Endothelial cell of umbilical vein (primary cell): ENCODE measurements at regions not wholly inside any gene's neighbourhood (a gene's known extent, or its start where the extent isn't known, plus 50 kb on each side); places are given as distances from the start of the nearest gene placed in this dataset.

ENCODE experiments used
- BruUV-seq: library from RNA; stranded (reverse); fragments of 400-500 nt; replicated peaks from 2 replicates; lab custom pipeline; 2021; lab: Mats Ljungman, UMichigan
- CTCF ChIA-PET: fragments of 300-600, 350-600 bp; sonication (Branson Sonifier 250); formaldehyde crosslinking; loops from one replicate; lab custom pipeline; 2021; ENCODE audit warnings: antibody characterized with exemption, inconsistent platforms; lab: Charles Lee
- POLR2A ChIA-PET: fragments of 300-600, 350-600 bp; sonication (Branson Sonifier 250); formaldehyde crosslinking; loops from one replicate; lab custom pipeline; 2021; ENCODE audit warnings: antibody characterized with exemption, inconsistent platforms; lab: Charles Lee
- DNase-seq: peaks from one replicate; pipeline ENCODE4 v3.0.0-alpha.2; 2011; ENCODE audit warnings: low read depth, low spot score
- FAIRE-seq: peaks from 2 replicates; lab custom pipeline; 2011; peaks lifted over from hg19 to GRCh38; lab: Jason Lieb, UNC
- H2AFZ ChIP-seq: 2 replicates; pipeline ENCODE4 v1.6.0; 2012; ENCODE audit warnings: low read depth, low read length, control low read depth, inconsistent platforms
- H3K27ac ChIP-seq: 2 replicates; pipeline ENCODE4 v1.5.1; 2011; ENCODE audit warnings: low read depth, mild to moderate bottlenecking, control low read depth, low read length, moderate library complexity; ENCODE audit not compliant: insufficient read depth
- H3K27me3 ChIP-seq, 2 experiments: 2 replicates each; pipeline versions ENCODE4 v1.6.0 to v1.6.1; 2011; ENCODE audit warnings: low read length in 2 of 2, mixed read lengths in 1 of 2; ENCODE audit not compliant: control insufficient read depth in 2 of 2, insufficient read depth in 2 of 2
- H3K36me3 ChIP-seq, 2 experiments: 2 replicates in 1 of 2; 3 replicates in 1 of 2; pipeline ENCODE4 v1.5.1; 2011; ENCODE audit warnings: low read length in 2 of 2, mild to moderate bottlenecking in 1 of 2, moderate library complexity in 1 of 2; ENCODE audit not compliant: control insufficient read depth in 2 of 2, insufficient read depth in 2 of 2; ENCODE audit errors: extremely low read depth in 1 of 2
- H3K4me1 ChIP-seq: 3 replicates; pipeline ENCODE4 v1.5.1; 2011; ENCODE audit warnings: mild to moderate bottlenecking, low read length; ENCODE audit not compliant: control insufficient read depth, insufficient read depth; ENCODE audit errors: extremely low read depth
- H3K4me2 ChIP-seq: 2 replicates; pipeline ENCODE4 v1.6.1; 2011; ENCODE audit warnings: low read length, control low read depth, mixed read lengths; ENCODE audit not compliant: insufficient read depth
- H3K4me3 ChIP-seq, 3 experiments: fragments of 200-600 bp in 1 of 3; sonication (generic), shearing (Covaris generic) in 1 of 3; replicated peaks in 1 of 3; 2 replicates each; pipeline ENCODE4 v1.5.1; 2011 to 2016; ENCODE audit warnings: control low read depth in 3 of 3, low read length in 3 of 3, mild to moderate bottlenecking in 2 of 3, inconsistent platforms in 1 of 3, low read depth in 1 of 3, moderate library complexity in 1 of 3; ENCODE audit not compliant: insufficient read depth in 1 of 3
- H3K79me2 ChIP-seq: 2 replicates; pipeline ENCODE4 v1.6.0; 2012; ENCODE audit warnings: low read length, inconsistent platforms; ENCODE audit not compliant: control insufficient read depth, insufficient read depth
- H3K9ac ChIP-seq: replicated peaks from 2 replicates; pipeline ENCODE3; 2011; ENCODE audit warnings: low read length, control low read depth; ENCODE audit not compliant: insufficient read depth; ENCODE audit errors: extremely low read depth
- H3K9me1 ChIP-seq: replicated peaks from 3 replicates; pipeline ENCODE4 v1.6.0; 2011; ENCODE audit warnings: mild to moderate bottlenecking, low read length; ENCODE audit not compliant: control insufficient read depth, insufficient read depth; ENCODE audit errors: extremely low read depth
- H3K9me3 ChIP-seq: replicated peaks from 2 replicates; pipeline ENCODE4 v1.5.1; 2012; ENCODE audit warnings: low read length, inconsistent platforms; ENCODE audit not compliant: control insufficient read depth, insufficient read depth
- H4K20me1 ChIP-seq: replicated peaks from 2 replicates; pipeline ENCODE3; 2011; ENCODE audit warnings: mild to moderate bottlenecking, low read length; ENCODE audit not compliant: control insufficient read depth, insufficient read depth; ENCODE audit errors: extremely low read depth
- EZH2 ChIP-seq: IDR thresholded peaks from 2 replicates; pipeline ENCODE4 v1.6.1; 2012; ENCODE audit warnings: borderline replicate concordance, low read depth, mild to moderate bottlenecking, moderate library complexity, low read length, inconsistent platforms; ENCODE audit not compliant: severe bottlenecking
- FOS ChIP-seq: IDR thresholded peaks from 2 replicates; pipeline ENCODE4 v1.6.1; 2011; ENCODE audit warnings: mild to moderate bottlenecking, low read length, moderate library complexity, borderline replicate concordance; ENCODE audit not compliant: insufficient read depth
- GATA2 ChIP-seq: IDR thresholded peaks from 2 replicates; pipeline ENCODE4 v1.7.0; 2011; ENCODE audit warnings: low read depth, mild to moderate bottlenecking, moderate library complexity, mixed read lengths, low read length; ENCODE audit not compliant: insufficient read length, insufficient read depth
- JUN ChIP-seq: IDR thresholded peaks from 2 replicates; pipeline ENCODE4 v1.6.1; 2011; ENCODE audit warnings: borderline replicate concordance, low read depth; ENCODE audit not compliant: insufficient read length, insufficient read depth
- MAX ChIP-seq: IDR thresholded peaks from 2 replicates; pipeline ENCODE4 v1.6.1; 2011; ENCODE audit not compliant: insufficient read depth, insufficient read length
- MYC ChIP-seq: IDR thresholded peaks from one replicate; pipeline ENCODE4 v1.6.1; 2011; ENCODE audit warnings: mild to moderate bottlenecking, low read depth, low read length
- POLR2A ChIP-seq: IDR thresholded peaks from 2 replicates; pipeline ENCODE4 v1.6.1; 2012; ENCODE audit warnings: low read depth, mild to moderate bottlenecking, control low read depth, low read length
- POLR2AphosphoS5 ChIP-seq: IDR thresholded peaks from 2 replicates; pipeline ENCODE4 v1.6.1; 2012; ENCODE audit warnings: low read depth, mild to moderate bottlenecking, control low read depth, low read length, moderate library complexity; ENCODE audit not compliant: insufficient read depth
- dilution Hi-C: fragments of 300-500 bp; cut with MboI; formaldehyde crosslinking; loops from one replicate; pipeline ENCODE4 v1.15.0; 2019; ENCODE audit warnings: low sequenced_read_pairs; ENCODE audit not compliant: extremely low pct_ligation_motif_present
- intact Hi-C: fragments of 100-400 bp; cut with micrococcal nuclease; formaldehyde crosslinking; loops from one replicate; pipeline ENCODE4 v1.10.0; 2022
- TF ChIP-seq, protein P1 (sequence below), 2 donors: IDR thresholded peaks; 1 replicate in 1 of 2; 2 replicates in 1 of 2; pipeline ENCODE4 v1.5.1; 2011; ENCODE audit warnings: low read length in 2 of 2, mild to moderate bottlenecking in 2 of 2, moderate library complexity in 2 of 2, control low read depth in 1 of 2, inconsistent platforms in 1 of 2, low read depth in 1 of 2; ENCODE audit not compliant: insufficient read depth in 1 of 2; ENCODE audit errors: extremely low read depth in 1 of 2

- TF ChIP-seq MAX (no peak), EZH2 (no peak), POLR2AphosphoS5 (no peak)
- DNase-seq, result no peak
- ChIA-PET POLR2A (no interaction called here), CTCF (no interaction called here)
- no peaks in the 10 kb centered on the region for H3K9me1 ChIP-seq
- no peak overlapping the region for H2AFZ ChIP-seq
- no TSS peak for BruUV-seq
- no peak overlapping the region for H3K9ac ChIP-seq
- FAIRE-seq, result no peak
- dilution Hi-C loops (no loop called here), intact Hi-C loops (no loop called here)
- no peaks in the 10 kb centered on the region for H3K9me3 ChIP-seq
- no peak overlapping the region for H3K4me2 ChIP-seq
- no peaks in the 10 kb centered on the region for H3K27me3 ChIP-seq
- H3K36me3 ChIP-seq, result no peaks in the 10 kb centered on the region
- H4K20me1 ChIP-seq, result no peaks in the 10 kb centered on the region
- H3K4me1 ChIP-seq, result no peaks in the 10 kb centered on the region
- H3K27ac ChIP-seq, result no peak overlapping the region
- H3K79me2 ChIP-seq, result no peaks in the 10 kb centered on the region
- no peak overlapping the region for H3K4me3 ChIP-seq
Measured at GRCh38 chrX:9090766-9091165, 56.8 kb upstream of the FAM9B start.

DNA sequence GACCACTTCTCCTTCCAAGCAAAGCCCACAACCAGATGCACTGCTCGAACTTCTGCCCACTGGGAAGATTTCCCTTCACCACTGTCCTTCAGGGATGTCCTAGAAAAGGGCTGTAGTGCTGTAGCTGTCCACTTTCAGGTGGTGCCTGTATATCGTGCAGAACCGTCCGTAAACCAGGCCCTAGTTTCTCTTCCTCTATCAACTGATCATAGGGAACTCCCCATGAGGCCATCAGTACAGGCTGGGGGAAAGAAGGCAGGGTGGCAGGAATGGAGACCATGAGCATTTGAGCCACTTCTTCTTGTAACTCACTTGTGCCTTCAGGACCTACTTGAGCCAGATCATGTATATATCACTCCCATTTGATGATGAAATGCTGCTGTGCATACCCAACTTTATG, 57.3 kb upstream of the FAM9B start:
- FAIRE-seq, result no peak
- no peaks in the 10 kb centered on the region for H3K4me1 ChIP-seq
- no peak overlapping the region for H3K27ac ChIP-seq
- no peaks in the 10 kb centered on the region for H3K9me3 ChIP-seq
- no peak overlapping the region for H3K4me3 ChIP-seq
- no TSS peak for BruUV-seq
- H3K79me2 ChIP-seq, result no peaks in the 10 kb centered on the region
- H3K9ac ChIP-seq, result no peak overlapping the region
- no peaks in the 10 kb centered on the region for H3K9me1 ChIP-seq
- no peak for DNase-seq
- no peaks in the 10 kb centered on the region for H3K36me3 ChIP-seq
- ChIA-PET CTCF (no interaction called here), POLR2A (no interaction called here)
- no peak overlapping the region for H3K4me2 ChIP-seq
- dilution Hi-C loops, result no loop called here
- TF ChIP-seq MAX, result no peak
- no peak for TF ChIP-seq JUN
- no peak for TF ChIP-seq FOS
- no peak for TF ChIP-seq MYC
- TF ChIP-seq POLR2AphosphoS5, result no peak
- TF ChIP-seq, protein P1, sequence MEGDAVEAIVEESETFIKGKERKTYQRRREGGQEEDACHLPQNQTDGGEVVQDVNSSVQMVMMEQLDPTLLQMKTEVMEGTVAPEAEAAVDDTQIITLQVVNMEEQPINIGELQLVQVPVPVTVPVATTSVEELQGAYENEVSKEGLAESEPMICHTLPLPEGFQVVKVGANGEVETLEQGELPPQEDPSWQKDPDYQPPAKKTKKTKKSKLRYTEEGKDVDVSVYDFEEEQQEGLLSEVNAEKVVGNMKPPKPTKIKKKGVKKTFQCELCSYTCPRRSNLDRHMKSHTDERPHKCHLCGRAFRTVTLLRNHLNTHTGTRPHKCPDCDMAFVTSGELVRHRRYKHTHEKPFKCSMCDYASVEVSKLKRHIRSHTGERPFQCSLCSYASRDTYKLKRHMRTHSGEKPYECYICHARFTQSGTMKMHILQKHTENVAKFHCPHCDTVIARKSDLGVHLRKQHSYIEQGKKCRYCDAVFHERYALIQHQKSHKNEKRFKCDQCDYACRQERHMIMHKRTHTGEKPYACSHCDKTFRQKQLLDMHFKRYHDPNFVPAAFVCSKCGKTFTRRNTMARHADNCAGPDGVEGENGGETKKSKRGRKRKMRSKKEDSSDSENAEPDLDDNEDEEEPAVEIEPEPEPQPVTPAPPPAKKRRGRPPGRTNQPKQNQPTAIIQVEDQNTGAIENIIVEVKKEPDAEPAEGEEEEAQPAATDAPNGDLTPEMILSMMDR (IDR thresholded peaks at IDR 0.05; ENCODE audit: extremely low read depth in 1 of 2, insufficient read depth in 1 of 2, low read depth in 1 of 2, low read length in 2 of 2), result no peak
- TF ChIP-seq EZH2, result no peak
- no peak for TF ChIP-seq GATA2
- TF ChIP-seq POLR2A, result no peak
- no peaks in the 10 kb centered on the region for H4K20me1 ChIP-seq
- intact Hi-C loops, result no loop called here
- H3K27me3 ChIP-seq, result no peaks in the 10 kb centered on the region
- H2AFZ ChIP-seq, result no peak overlapping the region
